ENCODE measurements at regions not wholly inside any gene's neighbourhood (a gene's known extent, or its start where the extent isn't known, plus 50 kb on each side); places are given as distances from the start of the nearest gene placed in this dataset.

GRCh38 chr18:51941999-51942398 is 398.0 kb upstream of the DCC start:
- no peak overlapping the region for H3K4ac ChIP-seq (replicated peaks; ENCODE audit: insufficient read length, low read depth, low read length)
- no peak overlapping the region for H2AK5ac ChIP-seq (ENCODE audit: low read depth, low read length)
- POLR2A ChIA-PET (ENCODE audit: partially characterized antibody), result no interaction called here
- H2BK120ac ChIP-seq (replicated peaks; ENCODE audit: low read depth, low read length), result no peak overlapping the region
- H3K23ac ChIP-seq (ENCODE audit: insufficient read length), result no peak overlapping the region
- no peaks in the 10 kb centered on the region for H3K9me3 ChIP-seq (ENCODE audit: insufficient read depth in 2 of 2, low read depth in 1 of 2, low read length in 1 of 2)
- H2BK20ac ChIP-seq (ENCODE audit: low read length), result no peak overlapping the region
- H3K23me2 ChIP-seq (ENCODE audit: low read depth, low read length), result no peaks in the 10 kb centered on the region
- no peak overlapping the region for H3K14ac ChIP-seq (ENCODE audit: insufficient read length)
- FAIRE-seq (no peak), DNase-seq (ENCODE audit: low read depth in 1 of 2, low spot score in 2 of 2) (no peak)
- no peak overlapping the region for H3K18ac ChIP-seq (ENCODE audit: extremely low read depth, low read length)
- no peak overlapping the region for H2BK15ac ChIP-seq (ENCODE audit: low read length)
- no peak overlapping the region for H2BK5ac ChIP-seq (ENCODE audit: low read depth, low read length)
- no peak overlapping the region for H4K8ac ChIP-seq (ENCODE audit: extremely low read depth, insufficient read depth, low read length)
- H3K4me2 ChIP-seq (ENCODE audit: insufficient read depth in 1 of 2, low read depth in 2 of 2, low read length in 2 of 2), result no peak overlapping the region
- H3K4me3 ChIP-seq (ENCODE audit: extremely low read depth in 1 of 4, insufficient read depth in 2 of 4, low read depth in 3 of 4, low read length in 4 of 4), result no peak overlapping the region
- H3K79me2 ChIP-seq (ENCODE audit: control insufficient read depth in 1 of 2, insufficient read depth in 2 of 2, low read length in 2 of 2), result no peaks in the 10 kb centered on the region
- no peaks in the 10 kb centered on the region for H4K20me1 ChIP-seq (replicated peaks in 1 of 2; ENCODE audit: control insufficient read depth in 1 of 2, insufficient read depth in 2 of 2, low read length in 2 of 2)
- no peak overlapping the region for H2AFZ ChIP-seq (ENCODE audit: low read length)
- no peak overlapping the region for H3K9ac ChIP-seq (replicated peaks in 1 of 4; ENCODE audit: extremely low read depth in 1 of 4, low read depth in 3 of 4, low read length in 3 of 4)
- H3K56ac ChIP-seq (replicated peaks; ENCODE audit: insufficient read length, low read depth, low read length), result no peak overlapping the region
- H3K27ac ChIP-seq (ENCODE audit: low read depth, low read length), result no peak overlapping the region
- WGBS, 2 experiments (ENCODE audit: extremely low coverage in 1 of 2, insufficient coverage in 1 of 2, insufficient read length in 1 of 2, insufficient replicate concordance in 2 of 2, low coverage in 1 of 2, low lambda C conversion rate in 2 of 2, missing lambda C conversion rate in 1 of 2), result 85% methylated on average over 2 of the region's 2 CpGs; no CpG with 5 or more reads in 1 of the 2 experiments
- no peaks in the 10 kb centered on the region for H3K4me1 ChIP-seq (replicated peaks in 1 of 4; ENCODE audit: control insufficient read depth in 3 of 4, insufficient read depth in 4 of 4, low read length in 3 of 4)
- no peak overlapping the region for H4K91ac ChIP-seq (replicated peaks; ENCODE audit: insufficient read length, low read length)
- no peaks in the 10 kb centered on the region for H3K36me3 ChIP-seq (ENCODE audit: control insufficient read depth in 2 of 4, insufficient read depth in 4 of 4, low read length in 3 of 4)
- H4K5ac ChIP-seq (ENCODE audit: insufficient read length, low read depth, low read length), result no peak overlapping the region
- no peak overlapping the region for H2BK12ac ChIP-seq (ENCODE audit: low read depth, low read length)
- CTCF ChIA-PET (ENCODE audit: partially characterized antibody), result interaction anchor here (0.6 to 1.7 kb wide), 5 partner anchors 9 to 65 kb away, joined by 3 to 5 read pairs (median 3); no protein-coding TSS in a partner anchor
- no peaks in the 10 kb centered on the region for H3K79me1 ChIP-seq (ENCODE audit: low read depth, low read length)
- H3K27me3 ChIP-seq (replicated peaks in 1 of 4; ENCODE audit: control insufficient read depth in 3 of 4, extremely low read depth in 1 of 4, insufficient read depth in 3 of 4, low read length in 3 of 4), result no peaks in the 10 kb centered on the region
- TF ChIP-seq SAP30 (IDR thresholded peaks at IDR 0.05; ENCODE audit: insufficient read depth, insufficient replicate concordance, low read length) (no peak), EZH2 (IDR thresholded peaks at IDR 0.05; ENCODE audit: low read depth, low read length, severe bottlenecking) (no peak), SIN3A (conservative IDR thresholded peaks at IDR 0.05 in 1 of 2, IDR thresholded peaks at IDR 0.05 in 1 of 2; ENCODE audit: low read depth in 1 of 2, low read length in 2 of 2) (no peak), GTF2F1 (IDR thresholded peaks at IDR 0.05; ENCODE audit: borderline replicate concordance, low read depth, low read length) (no peak), SP1 (IDR thresholded peaks at IDR 0.05; ENCODE audit: low read depth, low read length) (no peak), SP2 (IDR thresholded peaks at IDR 0.05; ENCODE audit: low read length) (no peak), CREB1 (IDR thresholded peaks at IDR 0.05) (no peak), POU5F1 (IDR thresholded peaks at IDR 0.05; ENCODE audit: low read depth, low read length) (no peak), YY1 (IDR thresholded peaks at IDR 0.05; ENCODE audit: low read depth, low read length) (no peak), USF2 (IDR thresholded peaks at IDR 0.05; ENCODE audit: low read length) (no peak), RAD21 (IDR thresholded peaks at IDR 0.05 in 1 of 2, conservative IDR thresholded peaks at IDR 0.05 in 1 of 2; ENCODE audit: low read depth in 2 of 2, low read length in 2 of 2) (no peak)
